ENCODE measurements at regions not wholly inside any gene's neighbourhood (a gene's known extent, or its start where the extent isn't known, plus 50 kb on each side); places are given as distances from the start of the nearest gene placed in this dataset.

GRCh38 chr4:152264106-152264505 lies 271.8 kb downstream of the FBXW7 start:
- TF ChIP-seq TAF1 (IDR thresholded peaks at IDR 0.05; ENCODE audit: low read depth, low read length) (no peak), POLR2A (IDR thresholded peaks at IDR 0.05; ENCODE audit: low read depth, low read length) (no peak)

All from GM12891 (cell line).